Ovary (tissue), 7 donors: ENCODE measurements at regions not wholly inside any gene's neighbourhood (a gene's known extent, or its start where the extent isn't known, plus 50 kb on each side); places are given as distances from the start of the nearest gene placed in this dataset.

Experiments
- DNase-seq, 5 donors: peaks; one replicate each; pipeline ENCODE4 v3.0.0-alpha.2; 2019 to 2020
- H3K27ac ChIP-seq, 2 donors: fragments of 200-600 bp; one replicate each; pipeline versions ENCODE4 v1.5.1 to v1.8.0; 2019 to 2022
- H3K27me3 ChIP-seq: fragments of 200-600 bp; one replicate; pipeline ENCODE4 v1.8.0; 2022
- H3K36me3 ChIP-seq: fragments of 200-600 bp; sonication (generic); one replicate; pipeline ENCODE4 v1.5.1; 2019
- H3K4me1 ChIP-seq: one replicate; pipeline ENCODE4 v1.8.1; 2013; ENCODE audit warnings: mild to moderate bottlenecking, moderate library complexity; ENCODE audit not compliant: insufficient read depth
- H3K4me3 ChIP-seq: fragments of 200-600 bp; sonication (generic); one replicate; pipeline ENCODE4 v1.5.1; 2017
- H3K9me3 ChIP-seq, 2 donors: fragments of 200-600 bp in 1 of 2; sonication (generic) in 1 of 2; one replicate each; pipeline versions ENCODE4 v1.5.1 to v1.8.1; 2013 to 2019; ENCODE audit warnings: mild to moderate bottlenecking in 1 of 2, moderate library complexity in 1 of 2
- CTCF ChIP-seq, 3 donors: fragments of 450-650 bp in 2 of 3; fragments of 200-600 bp in 1 of 3; IDR thresholded peaks; one replicate each; pipeline versions ENCODE4 v1.5.1 to v1.8.0; 2016 to 2022; ENCODE audit warnings: antibody characterized with exemption in 3 of 3, mild to moderate bottlenecking in 1 of 3
- EP300 ChIP-seq: sonication (generic); formaldehyde crosslinking; IDR thresholded peaks from one replicate; pipeline ENCODE4 v1.6.1; 2017; ENCODE audit warnings: antibody characterized with exemption
- POLR2A ChIP-seq: fragments of 450-650 bp; IDR thresholded peaks from one replicate; pipeline ENCODE4 v1.6.1; 2017; ENCODE audit warnings: antibody characterized with exemption, mild to moderate bottlenecking, moderate library complexity
- WGBS, 3 donors: extraction: QIAGEN DNeasy Blood & Tissue Kit in 1 of 3; methylation state at CpG; one replicate each; pipeline versions ENCODE4 v1.1.5 to v1.1.7; 2013 to 2017; 5-methylcytosine and 5-hydroxymethylcytosine counted together
- intact Hi-C, 4 donors: fragments of 100-400 bp; cut with DNase I; formaldehyde crosslinking; loops; one replicate each; pipeline versions ENCODE4 v1.11.0 to v1.15.1; 2022 to 2023
- donor health status: DM: no; HTN: no; CAD: no; lungs with moderate emphysema.
- donor health status: DM: no; HTN: no; CAD: no.
- donor health status: Bipolar disorder and iron deficiency.
- donor health status: DM: no; HTN: no; CAD: no.
- donor health status: DM: yes; HTN: yes; CAD: no.

- intact Hi-C loops, result no loop called here
- no peak overlapping the region for H3K4me3 ChIP-seq
- H3K4me1 ChIP-seq, result no peaks in the 10 kb centered on the region
- no peaks in the 10 kb centered on the region for H3K9me3 ChIP-seq
- H3K36me3 ChIP-seq, result no peaks in the 10 kb centered on the region
- no peak for DNase-seq
- no peak overlapping the region for H3K27ac ChIP-seq
- TF ChIP-seq POLR2A, result no peak
- no peak for TF ChIP-seq CTCF (IDR thresholded peaks at IDR 0.05)
- TF ChIP-seq EP300, result no peak
- WGBS, 3 donors, result 49 to 61% (median 49%) methylated on average over 6 of the region's 6 CpGs
- no peaks in the 10 kb centered on the region for H3K27me3 ChIP-seq
These were observed 54.3 kb upstream of the IKBKE start for GRCh38 chr1:206415942-206416341.

GRCh38 chr1:206417774-206418614, 52.3 kb upstream of the IKBKE start:
- Histone ChIP-seq H3K4me3 (no peak overlapping the region), H3K27me3 (no peaks in the 10 kb centered on the region), H3K9me3 (no peaks in the 10 kb centered on the region), H3K4me1 (no peaks in the 10 kb centered on the region), H3K36me3 (no peaks in the 10 kb centered on the region), H3K27ac (no peak overlapping the region)
- WGBS, 3 donors, result 97 to 99% (median 99%) methylated on average over 7 of the region's 7 CpGs
- no peak for TF ChIP-seq EP300
- no peak for TF ChIP-seq CTCF (IDR thresholded peaks at IDR 0.05)
- TF ChIP-seq POLR2A, result no peak
- intact Hi-C loops, result no loop called here
- no peak for DNase-seq

- Histone ChIP-seq H3K36me3 (no peaks in the 10 kb centered on the region), H3K27ac (no peak overlapping the region), H3K9me3 (no peaks in the 10 kb centered on the region), H3K4me3 (no peak overlapping the region), H3K4me1 (no peaks in the 10 kb centered on the region), H3K27me3 (no peaks in the 10 kb centered on the region)
- intact Hi-C loops, result no loop called here
- TF ChIP-seq EP300 (no peak), POLR2A (no peak), CTCF (IDR thresholded peaks at IDR 0.05) (no peak)
- 94 to 97% (median 96%) methylated on average over 2 of the region's 2 CpGs for WGBS, 3 donors
- DNase-seq, result no peak
These were observed 51.0 kb upstream of the IKBKE start for GRCh38 chr1:206419250-206419649.

- no peak for DNase-seq
- intact Hi-C loops, result no loop called here
- TF ChIP-seq CTCF (IDR thresholded peaks at IDR 0.05) (no peak), EP300 (no peak), POLR2A (no peak)
- H3K4me3 ChIP-seq, result no peak overlapping the region
- H3K36me3 ChIP-seq, result no peaks in the 10 kb centered on the region
- no peak overlapping the region for H3K27ac ChIP-seq
- H3K4me1 ChIP-seq, result no peaks in the 10 kb centered on the region
- 42 to 80% (median 54%) methylated on average over 2 of the region's 2 CpGs for WGBS, 3 donors
- H3K9me3 ChIP-seq, result no peaks in the 10 kb centered on the region
- H3K27me3 ChIP-seq, result no peaks in the 10 kb centered on the region
These were observed 50.5 kb upstream of the IKBKE start for GRCh38 chr1:206419783-206420182.
